Stimulated activated naive CD8-positive, alpha-beta T cell treated with anti-CD3 and anti-CD28 coated beads, Interleukin-15, Interleukin-2, amounts not matched to agents 100 U/mL and 50 U/mL, for 24 hours (primary cell): ENCODE measurements at regions not wholly inside any gene's neighbourhood (a gene's known extent, or its start where the extent isn't known, plus 50 kb on each side); places are given as distances from the start of the nearest gene placed in this dataset.
"Not testable (repeated sequence)": the region's sequence is repeated elsewhere in the genome, so short reads cannot be mapped to it uniquely, and the experiment has no call there.

Experiments
- ATAC-seq: fragments of 150-1000 bp; cut with Tn5 transposase; one replicate; pipeline ENCODE4 v1.10.0; 2021
- DNase-seq: peaks from one replicate; pipeline ENCODE4 v3.0.0; 2021

GRCh38 chr16:33992513-33993177 lies 533.2 kb downstream of the TP53TG3F start:
- not testable (repeated sequence) for DNase-seq, ATAC-seq

- DNase-seq, ATAC-seq: not testable (repeated sequence)
Observed at GRCh38 chr16:33994207-33994606, 534.8 kb downstream of the TP53TG3F start.

DNA sequence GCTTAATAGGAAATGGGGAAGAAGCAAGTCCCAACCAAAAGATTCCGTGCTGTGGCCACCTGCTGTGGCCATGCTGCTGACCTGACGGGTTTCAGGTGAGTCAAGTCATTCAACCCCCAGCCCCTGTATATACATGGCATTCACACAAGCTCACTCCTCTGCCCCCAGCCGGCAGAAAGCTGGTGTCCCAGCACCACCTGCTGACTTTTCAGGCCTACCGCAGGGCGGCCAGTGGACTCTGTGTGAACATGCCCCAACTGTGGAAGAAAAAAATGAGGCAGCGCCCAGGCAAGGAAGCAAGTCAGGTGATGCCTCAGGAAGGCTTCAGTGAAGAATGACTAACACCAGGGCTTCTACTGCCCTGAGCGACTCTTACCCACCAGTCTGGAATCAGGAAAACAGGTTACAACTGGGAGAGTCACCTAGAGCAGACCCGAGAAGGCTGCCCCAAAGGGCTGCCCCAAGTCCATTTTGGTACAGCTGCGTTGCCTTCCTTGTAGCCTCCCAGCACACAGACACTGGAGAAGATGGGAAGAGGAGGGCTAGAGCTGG lies 536.5 kb downstream of the TP53TG3F start:
- not testable (repeated sequence) for DNase-seq, ATAC-seq

DNA sequence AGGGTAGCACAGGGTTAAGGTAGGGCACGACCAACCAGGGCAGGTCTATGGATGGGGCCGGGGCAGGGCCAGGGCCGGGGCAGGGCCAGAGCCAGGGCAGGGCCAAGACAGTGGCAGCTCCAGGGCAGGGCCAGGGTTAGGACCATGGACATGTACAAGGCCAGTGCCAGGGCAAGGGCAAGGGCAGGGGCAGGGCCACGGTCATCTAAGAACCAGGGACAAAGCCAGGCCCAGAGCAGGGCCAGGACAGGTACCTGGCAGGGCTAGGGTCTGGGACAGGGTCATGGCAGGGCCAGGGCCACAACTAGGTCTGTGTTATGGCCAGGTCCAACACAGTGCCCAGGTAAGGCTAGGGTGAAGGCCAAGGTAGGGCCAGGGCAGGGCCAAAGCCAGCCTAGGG lies 541.8 kb downstream of the TP53TG3F start:
- ATAC-seq, DNase-seq: not testable (repeated sequence)

DNA sequence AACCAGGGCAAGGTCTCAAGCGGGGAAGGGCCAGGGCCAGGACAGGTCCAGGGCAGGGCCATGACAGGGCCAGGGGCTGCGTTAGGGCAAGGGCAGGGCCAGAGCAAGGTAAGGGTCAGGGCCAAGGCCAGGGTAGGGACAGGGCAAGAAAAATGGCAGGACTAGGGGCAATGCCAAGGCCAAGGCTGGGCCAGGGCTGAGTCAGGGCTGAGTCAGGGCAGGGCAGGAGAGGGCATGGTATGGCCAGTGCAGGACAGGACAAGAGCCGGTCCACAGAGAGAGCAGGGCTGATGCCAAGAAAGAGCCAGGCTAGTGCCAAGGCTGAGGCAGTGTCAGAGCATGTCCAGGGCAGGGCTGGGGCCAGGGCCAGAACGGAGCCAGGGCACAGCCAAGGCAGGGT lies 542.5 kb downstream of the TP53TG3F start:
- ATAC-seq, DNase-seq: not testable (repeated sequence)

DNA sequence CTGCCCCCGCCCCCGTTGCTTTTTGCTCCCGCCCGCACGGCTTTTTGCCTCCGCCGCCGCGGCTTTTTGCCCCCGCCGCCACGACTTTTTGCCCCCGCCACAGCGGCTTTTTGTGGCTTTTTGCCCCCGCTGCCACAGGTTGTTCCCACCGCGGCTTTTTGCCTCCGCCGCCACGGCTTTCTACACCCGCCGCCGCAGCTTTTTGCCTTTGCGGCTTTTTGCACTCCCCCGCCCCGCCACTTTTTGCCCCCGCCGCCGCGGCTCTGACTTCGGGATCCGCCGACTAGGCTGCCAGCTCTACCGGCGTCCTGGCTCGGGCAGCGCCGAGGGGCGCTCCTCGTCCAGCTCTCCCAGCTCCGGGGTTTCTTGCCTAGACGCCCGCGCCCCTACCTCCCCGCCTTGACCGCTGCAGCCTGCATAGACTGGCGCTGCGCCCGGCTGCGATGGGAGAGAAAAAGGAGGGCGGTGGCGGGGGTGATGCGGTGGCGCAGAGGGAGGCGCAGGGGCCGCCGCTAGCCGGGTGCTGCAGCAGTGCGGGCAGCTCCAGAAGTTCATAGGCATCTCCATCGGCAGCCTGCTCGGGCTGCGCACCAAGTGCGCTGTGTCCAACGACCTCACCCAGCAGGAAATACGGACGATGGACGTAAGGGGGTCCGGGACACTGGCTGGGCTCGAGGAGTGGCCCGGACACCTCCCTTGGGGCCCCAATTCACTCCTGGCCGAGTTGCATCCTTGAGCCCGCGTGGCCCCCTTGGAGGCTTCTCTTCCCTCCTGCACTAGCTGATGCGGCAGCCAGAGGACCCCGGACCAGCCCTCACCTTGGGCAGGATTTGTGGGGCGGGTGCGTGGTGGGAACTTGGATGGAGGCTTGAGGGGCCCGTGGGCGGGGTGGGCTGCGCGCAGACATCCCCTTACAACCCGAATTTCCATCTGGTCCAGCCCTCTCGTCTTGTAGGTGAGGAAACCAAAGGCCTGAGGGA lies 555.7 kb downstream of the TP53TG3F start:
- ATAC-seq, DNase-seq: not testable (repeated sequence)

DNA sequence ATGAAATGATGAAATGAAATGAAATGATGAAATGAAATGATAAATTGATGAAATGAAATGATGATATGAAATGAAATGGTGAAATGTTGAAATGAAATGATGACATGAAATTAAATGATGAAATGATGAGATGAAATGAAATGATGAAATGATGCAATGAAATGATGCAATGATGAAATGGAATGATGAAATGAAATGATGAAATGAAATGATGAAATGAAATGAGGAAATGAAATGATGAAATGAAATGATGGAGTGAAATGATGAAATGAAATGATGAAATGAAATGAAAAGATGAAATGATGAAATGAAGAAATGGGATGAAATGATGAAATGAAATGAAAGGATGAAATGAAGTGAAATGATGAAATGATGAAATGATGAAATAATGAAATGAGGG lies 558.9 kb downstream of the TP53TG3F start:
- DNase-seq, ATAC-seq: not testable (repeated sequence)

- no peak for ATAC-seq
- DNase-seq = no peak
Observed at GRCh38 chr16:34050787-34051320, 591.4 kb downstream of the TP53TG3F start.

- ATAC-seq (no peak), DNase-seq (no peak)
Observed at GRCh38 chr16:34054137-34054536, 594.7 kb downstream of the TP53TG3F start.

GRCh38 chr16:34054969-34055368 lies 595.6 kb downstream of the TP53TG3F start:
- no peak for DNase-seq
- no peak for ATAC-seq

- not testable (repeated sequence) for DNase-seq
- peak; percentile 61 for ATAC-seq
Observed at GRCh38 chr16:34062620-34063253, 603.3 kb downstream of the TP53TG3F start.

GRCh38 chr16:34063498-34064157 lies 604.2 kb downstream of the TP53TG3F start:
- DNase-seq, ATAC-seq: not testable (repeated sequence)

- ATAC-seq, DNase-seq: not testable (repeated sequence)
Observed at GRCh38 chr16:34064602-34065001, 605.2 kb downstream of the TP53TG3F start.

DNA sequence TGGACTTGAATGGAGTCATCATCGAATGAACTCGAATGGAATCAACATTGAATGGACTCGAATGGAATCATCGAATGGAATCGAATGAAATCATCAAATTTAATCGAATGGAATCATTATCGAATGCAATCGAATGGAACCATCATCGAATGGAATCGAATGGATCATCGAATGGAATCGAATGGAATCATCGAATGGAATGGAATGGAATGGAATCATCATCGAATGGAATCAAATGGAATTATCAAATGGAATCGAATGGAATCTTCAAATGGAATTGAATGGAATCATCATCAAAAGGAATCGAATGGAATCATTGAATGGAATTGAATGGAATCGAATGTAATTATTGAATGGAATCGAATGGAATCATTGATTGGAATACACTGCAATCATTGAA lies 610.3 kb downstream of the TP53TG3F start:
- ATAC-seq = not testable (repeated sequence)

GRCh38 chr16:34078691-34079090 lies 619.3 kb downstream of the TP53TG3F start:
- DNase-seq (no peak), ATAC-seq (no peak)

More for the DNA sequence above, 610.3 kb downstream of the TP53TG3F start:
- not testable (repeated sequence) for DNase-seq

- not testable (repeated sequence) for DNase-seq, ATAC-seq
Observed at GRCh38 chr16:34085038-34085437, 625.6 kb downstream of the TP53TG3F start.

GRCh38 chr16:34095006-34095405 lies 635.6 kb downstream of the TP53TG3F start:
- DNase-seq, ATAC-seq: not testable (repeated sequence)

DNA sequence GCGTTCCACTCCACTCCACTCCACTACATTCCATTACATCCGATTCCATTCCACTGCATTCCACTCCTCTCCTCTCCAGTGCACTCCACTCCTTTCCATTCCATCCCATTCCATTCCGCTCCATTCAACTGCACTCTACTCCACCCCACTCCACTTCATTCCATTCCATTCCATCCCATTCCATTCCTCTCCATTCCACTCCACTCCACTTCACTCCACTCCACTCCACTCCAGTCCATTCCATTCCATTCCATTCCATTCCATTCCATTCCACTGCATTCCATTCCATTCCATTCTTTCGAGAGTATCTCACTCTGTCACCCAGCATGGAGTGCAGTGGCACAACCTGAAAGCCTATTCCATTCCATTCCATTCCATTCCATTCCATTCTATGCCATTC lies 637.5 kb downstream of the TP53TG3F start:
- ATAC-seq, DNase-seq: not testable (repeated sequence)

- not testable (repeated sequence) for ATAC-seq, DNase-seq
Observed at GRCh38 chr16:34097326-34097725, 637.9 kb downstream of the TP53TG3F start.

DNA sequence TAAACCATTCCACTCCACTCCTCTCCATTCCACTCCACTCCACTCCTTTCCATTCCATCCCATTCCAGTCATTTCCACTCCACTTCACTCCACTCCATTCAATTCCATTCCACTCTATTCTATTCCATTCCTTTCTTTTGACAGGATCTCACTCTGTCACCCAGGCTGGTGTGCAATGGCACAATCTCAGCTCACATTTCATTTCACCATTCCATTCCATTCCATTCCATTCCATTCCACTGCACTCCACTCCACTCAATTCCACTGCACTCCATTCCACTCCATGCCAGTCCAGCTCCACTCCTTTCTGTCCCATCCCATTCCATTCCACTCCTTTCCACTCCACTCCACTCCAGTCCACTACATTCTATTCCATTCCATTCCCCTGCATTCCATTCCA lies 638.6 kb downstream of the TP53TG3F start:
- not testable (repeated sequence) for DNase-seq, ATAC-seq

- not testable (repeated sequence) for DNase-seq, ATAC-seq
Observed at GRCh38 chr16:34099028-34099427, 639.6 kb downstream of the TP53TG3F start.
